SIG-M5 treated with dmso at 0.1 percent for 504 hours (cell line): ENCODE measurements at regions not wholly inside any gene's neighbourhood (a gene's known extent, or its start where the extent isn't known, plus 50 kb on each side); places are given as distances from the start of the nearest gene placed in this dataset.

Experiments used
- DNase-seq: peaks from one replicate; lab custom pipeline; 2025; ENCODE audit not compliant: unreplicated experiment; lab: John Stamatoyannopoulos, UW

DNA sequence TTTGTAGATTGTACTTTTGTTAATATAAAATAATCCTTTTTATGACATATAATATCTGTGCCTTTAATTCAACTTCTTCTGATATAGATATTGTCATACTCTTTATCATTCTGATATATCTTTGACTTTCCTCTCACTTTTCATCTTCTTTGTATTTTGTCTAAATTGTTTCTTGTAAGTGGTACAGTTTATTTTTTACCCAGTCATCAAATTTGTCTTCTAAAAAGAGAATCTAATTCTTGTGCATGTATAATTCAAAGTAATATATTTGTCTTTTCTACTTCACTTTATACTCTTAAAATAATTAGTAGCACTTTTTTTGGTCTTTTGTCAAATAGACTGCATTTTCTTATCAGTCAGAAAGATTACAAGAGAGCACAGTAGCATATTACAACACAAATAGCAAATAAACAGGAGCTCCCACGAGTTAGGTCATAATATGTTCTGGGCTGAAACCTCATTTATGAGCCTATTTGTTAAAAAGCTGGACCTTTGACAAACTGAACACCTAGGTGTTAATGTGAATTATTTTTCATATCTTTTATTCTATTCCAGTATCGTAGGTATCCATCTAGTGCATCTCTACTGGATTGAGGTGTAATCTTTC, 379.7 kb upstream of the B3GALT2 start:
- no peak for DNase-seq

DNA sequence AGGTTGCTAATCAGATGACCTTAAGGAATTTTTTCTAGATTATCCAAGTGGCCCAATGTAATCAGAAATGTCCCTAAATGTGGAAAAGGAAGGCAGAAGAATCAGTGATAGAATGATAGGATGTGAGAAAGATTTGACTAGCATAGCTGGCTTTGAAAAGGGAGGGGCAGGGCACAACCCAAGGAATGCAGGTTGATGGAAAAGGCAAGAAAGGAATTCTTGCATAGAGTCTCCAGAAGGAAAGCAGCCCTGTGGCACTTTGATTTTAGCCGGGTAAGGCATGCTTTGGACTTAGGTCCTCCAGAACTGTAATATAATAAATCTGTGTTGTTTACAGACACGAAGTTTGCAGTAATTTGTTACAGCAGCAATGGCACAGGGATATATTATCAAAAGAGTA, 375.7 kb upstream of the B3GALT2 start:
- DNase-seq = no peak

DNA sequence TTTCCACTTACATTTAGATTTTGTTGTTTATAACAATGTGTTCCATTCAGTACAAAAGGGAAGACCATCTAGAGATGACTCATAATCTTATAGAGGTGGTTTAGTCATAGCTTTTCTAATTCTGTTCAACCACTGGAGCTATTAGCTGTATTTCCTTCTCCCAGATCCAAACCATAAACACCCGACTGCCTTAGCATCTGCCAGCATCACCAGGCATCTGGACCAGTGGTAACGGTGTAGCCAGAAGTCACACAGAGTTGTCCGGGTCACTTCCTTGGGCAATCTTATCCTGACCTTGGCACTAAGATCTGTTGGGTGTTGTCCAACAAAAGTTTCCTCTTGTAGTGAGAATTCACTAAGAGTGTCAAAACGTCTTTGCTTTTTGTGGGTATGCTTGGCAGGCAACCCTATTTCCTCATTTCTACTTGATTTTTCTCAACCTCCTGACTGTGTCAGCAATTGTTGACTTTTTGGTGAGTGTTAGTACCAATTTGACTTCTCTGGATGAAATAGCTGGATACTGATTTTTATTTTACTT, 372.1 kb upstream of the B3GALT2 start:
- DNase-seq = peak; percentile 89

GRCh38 chr1:193555662-193556441, 369.4 kb upstream of the B3GALT2 start:
- no peak for DNase-seq

GRCh38 chr1:193553564-193553963, 367.2 kb upstream of the B3GALT2 start:
- DNase-seq = no peak

- DNase-seq = no peak
Observed at GRCh38 chr1:193552274-193552673, 365.9 kb upstream of the B3GALT2 start.

- no peak for DNase-seq
Observed at GRCh38 chr1:193549081-193549480, 362.7 kb upstream of the B3GALT2 start.

DNA sequence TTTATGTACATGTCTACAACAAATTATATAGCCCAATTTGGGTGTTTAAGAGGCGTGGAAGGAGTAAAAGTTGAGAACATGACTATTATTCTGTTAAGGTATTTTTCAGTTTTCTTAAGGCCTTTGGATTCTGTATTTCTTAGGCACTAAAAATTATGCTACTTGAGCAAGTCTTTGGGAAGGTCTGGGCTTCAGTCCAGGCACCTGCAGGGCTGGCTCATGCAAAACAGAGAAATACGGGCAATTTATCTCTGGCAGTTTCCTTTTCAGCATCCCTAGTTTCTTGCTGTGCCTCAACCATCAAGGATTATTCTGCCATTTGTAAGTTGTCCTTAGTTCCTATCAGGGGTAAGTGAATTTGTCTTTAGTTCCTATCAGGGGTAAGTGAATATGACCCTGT, 358.8 kb upstream of the B3GALT2 start:
- DNase-seq = no peak

DNA sequence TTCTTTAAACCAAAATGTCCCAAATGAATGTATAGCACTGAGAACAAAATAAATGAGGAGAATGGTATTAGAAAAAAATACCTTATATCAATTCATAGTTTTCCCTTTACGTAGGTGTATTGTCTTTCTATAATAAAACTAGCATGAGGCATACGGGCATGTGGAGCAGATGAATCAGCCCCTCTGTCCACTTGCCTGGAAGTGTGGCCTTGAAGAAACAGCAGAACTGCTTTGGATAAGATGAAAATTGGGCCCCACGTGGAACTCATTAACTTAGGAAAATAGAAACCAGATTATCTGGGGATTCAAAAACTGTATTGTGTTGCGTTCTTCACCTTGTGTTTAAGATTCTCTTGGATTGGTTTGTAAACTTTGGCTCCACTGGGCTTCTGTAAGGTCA, 356.8 kb upstream of the B3GALT2 start:
- DNase-seq = no peak

DNA sequence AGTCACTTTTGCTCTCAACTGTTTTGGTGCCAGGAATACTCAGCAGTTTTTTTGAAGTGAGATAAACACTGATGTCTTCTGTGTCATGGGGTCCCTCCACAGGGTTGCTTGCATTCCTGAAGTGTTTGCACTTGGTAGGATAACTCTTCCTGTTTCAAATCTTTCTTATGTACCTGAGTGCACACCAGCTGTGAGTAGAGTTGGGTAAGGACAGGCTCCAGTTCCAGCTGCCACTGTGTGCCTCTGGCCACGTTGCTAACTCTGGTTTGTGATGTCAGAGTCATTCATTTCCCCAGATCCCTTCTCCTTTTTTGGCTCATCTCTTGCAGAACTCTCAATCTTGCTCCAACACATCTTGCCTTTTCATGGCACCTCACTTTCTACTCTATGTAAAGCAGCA, 356.3 kb upstream of the B3GALT2 start:
- DNase-seq = peak; percentile 53

- no peak for DNase-seq
Observed at GRCh38 chr1:193540511-193540910, 354.1 kb upstream of the B3GALT2 start.

DNA sequence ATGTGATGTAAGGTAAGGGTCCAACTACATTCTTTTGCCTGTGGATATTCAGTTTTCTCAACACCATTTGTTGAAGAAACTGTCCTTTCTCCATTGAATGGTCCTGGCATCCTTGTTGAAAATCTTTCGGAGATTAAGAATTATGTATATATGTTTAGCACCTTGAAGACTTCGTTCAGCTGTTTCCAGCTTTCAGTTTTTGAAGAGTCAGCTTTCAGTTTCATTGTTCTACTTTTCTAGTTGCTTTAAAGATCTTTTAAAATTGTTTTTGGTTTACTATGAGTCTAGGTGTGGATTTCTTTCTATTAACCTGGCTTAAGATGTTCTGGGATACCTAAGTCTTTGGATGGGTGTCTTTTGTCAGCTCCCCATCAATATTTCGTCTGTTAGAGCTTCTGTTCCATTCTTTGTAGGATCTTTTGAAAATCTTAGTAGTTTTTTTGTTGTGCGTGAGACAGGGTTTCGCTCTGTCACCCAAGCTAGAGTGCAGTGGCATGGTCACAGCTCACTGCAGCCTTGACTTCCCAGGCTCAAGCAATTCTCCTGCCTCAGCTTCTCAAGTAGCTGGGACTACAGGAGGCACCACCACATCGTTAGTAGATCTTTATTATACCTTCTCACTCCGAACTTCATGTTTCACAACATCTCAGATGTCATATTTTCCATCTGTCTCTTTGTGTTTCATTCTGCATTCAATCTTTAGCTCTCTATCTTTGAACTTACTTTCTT, 353.5 kb upstream of the B3GALT2 start:
- no peak for DNase-seq

DNA sequence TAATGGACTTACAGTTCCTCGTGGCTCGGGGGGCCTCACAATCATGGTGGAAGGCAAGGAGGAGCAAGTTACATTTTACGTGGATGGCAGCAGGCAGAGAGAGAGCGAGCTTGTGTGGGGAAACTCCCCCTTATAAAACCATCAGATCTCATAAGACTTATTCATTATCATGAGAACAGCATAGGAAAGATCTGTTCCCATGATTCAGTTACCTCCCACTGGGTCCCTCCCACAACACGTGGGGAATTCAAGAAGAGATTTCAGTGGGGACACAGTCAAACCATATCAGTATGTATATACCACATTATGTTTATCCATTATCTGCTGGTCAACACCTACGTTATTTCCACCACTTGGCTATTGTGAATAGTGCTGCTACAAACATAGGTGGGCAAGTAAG, 352.3 kb upstream of the B3GALT2 start:
- DNase-seq = no peak

DNA sequence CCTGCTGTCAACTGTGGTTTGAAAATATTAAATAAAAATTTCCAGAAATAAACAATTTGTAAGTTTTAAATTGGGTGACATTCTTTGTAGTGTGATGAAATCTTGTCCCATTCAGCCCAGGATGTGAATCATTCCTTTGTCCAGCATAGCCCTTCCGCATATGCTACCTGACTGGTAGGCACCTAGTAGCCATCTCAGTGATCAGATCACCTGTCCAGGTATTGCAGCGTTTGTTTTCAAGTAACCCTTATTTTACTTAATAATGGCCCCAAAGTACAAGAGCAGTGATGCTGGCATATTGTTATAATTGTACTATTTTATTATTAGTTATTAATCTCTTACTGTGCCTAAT, 351.6 kb upstream of the B3GALT2 start:
- no peak for DNase-seq

GRCh38 chr1:193537266-193538002, 351.0 kb upstream of the B3GALT2 start:
- peak; percentile 81 for DNase-seq

DNA sequence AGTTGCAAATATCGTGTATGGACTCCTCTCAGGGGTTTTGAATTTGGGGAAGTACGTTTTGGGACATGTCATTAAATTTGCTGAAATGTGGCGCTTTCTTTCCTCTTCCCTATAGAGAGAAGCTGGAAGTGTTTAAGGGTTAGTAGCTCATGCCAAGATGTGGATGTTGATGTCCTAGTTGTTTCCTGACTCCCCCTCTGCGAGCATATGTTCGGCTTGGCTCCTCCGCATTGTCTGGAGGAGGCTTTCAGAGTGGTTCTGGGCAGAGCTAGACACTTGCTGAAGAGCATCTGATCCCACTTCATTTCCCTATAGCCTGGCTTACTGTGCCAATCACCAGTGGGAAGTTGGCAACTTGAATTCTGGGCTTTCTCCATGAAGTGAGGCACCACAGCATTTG, 347.4 kb upstream of the B3GALT2 start:
- DNase-seq = no peak

DNA sequence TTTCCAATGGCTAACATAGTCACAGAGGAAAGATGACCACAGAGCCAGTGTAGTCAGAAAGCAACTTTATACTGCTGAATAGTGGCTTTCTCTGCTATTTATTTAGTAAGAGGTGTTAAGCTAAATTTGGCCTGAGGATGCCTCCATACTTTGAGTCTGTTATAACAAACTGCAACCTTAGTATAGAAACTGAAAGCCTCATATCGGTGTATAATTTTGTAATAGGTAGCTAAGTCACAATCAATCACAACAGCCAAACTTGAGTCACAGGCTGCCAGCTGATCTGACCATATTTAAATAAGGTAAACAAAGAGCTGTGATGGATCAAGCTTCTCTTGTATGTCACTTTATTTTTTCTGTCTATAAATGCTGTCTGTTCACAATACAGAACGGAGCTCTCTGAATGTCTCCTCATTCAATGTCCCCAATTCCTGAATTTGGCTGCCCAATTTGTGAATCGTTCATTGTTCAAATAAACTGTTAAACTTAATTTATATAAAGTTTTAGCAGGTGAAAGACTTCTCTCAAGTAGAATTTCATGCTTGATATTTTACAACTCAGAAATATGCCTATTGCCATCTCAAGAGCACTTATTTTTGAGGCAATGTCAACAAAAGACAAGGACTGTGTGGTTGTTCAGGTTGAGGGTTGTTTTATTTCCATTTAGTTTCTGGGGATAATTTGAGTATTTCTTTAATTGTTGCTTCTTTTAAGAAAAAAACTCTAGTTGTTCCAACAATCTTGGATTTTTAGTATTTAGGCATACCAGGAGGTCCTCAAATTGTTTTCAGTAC, 339.7 kb upstream of the B3GALT2 start:
- no peak for DNase-seq

DNA sequence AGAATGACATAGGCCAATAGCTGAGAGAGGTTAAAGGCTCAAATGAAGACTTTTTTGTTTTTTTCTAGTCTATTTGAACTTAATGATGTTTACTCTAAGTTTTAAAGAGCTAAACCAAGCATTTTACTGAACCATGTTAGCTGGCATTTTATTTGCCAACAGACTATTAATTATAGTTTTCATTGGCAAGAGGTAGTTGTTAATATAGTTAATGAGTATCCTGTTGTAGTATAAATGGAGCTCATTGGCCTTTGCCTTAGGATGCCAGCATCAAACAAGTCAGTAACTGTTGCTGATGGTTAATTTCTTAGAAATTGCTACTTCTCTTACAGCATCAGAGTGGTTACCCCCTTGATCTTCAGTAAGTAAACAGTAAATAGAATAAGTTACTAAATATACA, 339.0 kb upstream of the B3GALT2 start:
- DNase-seq = no peak

GRCh38 chr1:193524616-193525015, 338.2 kb upstream of the B3GALT2 start:
- no peak for DNase-seq

GRCh38 chr1:193524021-193524420, 337.6 kb upstream of the B3GALT2 start:
- DNase-seq = no peak

- DNase-seq = no peak
Observed at GRCh38 chr1:193520472-193520871, 334.1 kb upstream of the B3GALT2 start.
